ENCODE measurements at regions not wholly inside any gene's neighbourhood (a gene's known extent, or its start where the extent isn't known, plus 50 kb on each side); places are given as distances from the start of the nearest gene placed in this dataset.

- no peaks in the 10 kb centered on the region for H3K36me3 ChIP-seq (ENCODE audit: control insufficient read depth in 2 of 2, insufficient read depth in 2 of 2, low read length in 2 of 2)
- H3K9me3 ChIP-seq (ENCODE audit: control insufficient read depth in 2 of 2, low read length in 2 of 2), result no peaks in the 10 kb centered on the region
- no peak overlapping the region for H3K9ac ChIP-seq (ENCODE audit: low read length in 2 of 2)
- H3K27ac ChIP-seq (ENCODE audit: low read length), result no peak overlapping the region
- H3K4me1 ChIP-seq (ENCODE audit: control insufficient read depth, insufficient read depth, low read length), result no peaks in the 10 kb centered on the region
- no peaks in the 10 kb centered on the region for H3K27me3 ChIP-seq (ENCODE audit: control insufficient read depth in 1 of 2, insufficient read depth in 2 of 2, low read length in 2 of 2)
- H3K4me3 ChIP-seq (ENCODE audit: low read length in 2 of 2), result no peak overlapping the region
These were observed 421.8 kb downstream of the HNRNPD start for GRCh38 chr4:81951891-81952455.

- no peaks in the 10 kb centered on the region for H3K27me3 ChIP-seq (ENCODE audit: control insufficient read depth in 1 of 2, insufficient read depth in 2 of 2, low read length in 2 of 2)
- H3K36me3 ChIP-seq (ENCODE audit: control insufficient read depth in 2 of 2, insufficient read depth in 2 of 2, low read length in 2 of 2), result no peaks in the 10 kb centered on the region
- H3K4me3 ChIP-seq (ENCODE audit: low read length in 2 of 2), result no peak overlapping the region
- H3K9ac ChIP-seq (ENCODE audit: low read length in 2 of 2), result no peak overlapping the region
- H3K27ac ChIP-seq (ENCODE audit: low read length), result no peak overlapping the region
- no peaks in the 10 kb centered on the region for H3K9me3 ChIP-seq (ENCODE audit: control insufficient read depth in 2 of 2, low read length in 2 of 2)
- H3K4me1 ChIP-seq (ENCODE audit: control insufficient read depth, insufficient read depth, low read length), result no peaks in the 10 kb centered on the region
These were observed 426.8 kb downstream of the HNRNPD start for GRCh38 chr4:81946996-81947395.

DNA sequence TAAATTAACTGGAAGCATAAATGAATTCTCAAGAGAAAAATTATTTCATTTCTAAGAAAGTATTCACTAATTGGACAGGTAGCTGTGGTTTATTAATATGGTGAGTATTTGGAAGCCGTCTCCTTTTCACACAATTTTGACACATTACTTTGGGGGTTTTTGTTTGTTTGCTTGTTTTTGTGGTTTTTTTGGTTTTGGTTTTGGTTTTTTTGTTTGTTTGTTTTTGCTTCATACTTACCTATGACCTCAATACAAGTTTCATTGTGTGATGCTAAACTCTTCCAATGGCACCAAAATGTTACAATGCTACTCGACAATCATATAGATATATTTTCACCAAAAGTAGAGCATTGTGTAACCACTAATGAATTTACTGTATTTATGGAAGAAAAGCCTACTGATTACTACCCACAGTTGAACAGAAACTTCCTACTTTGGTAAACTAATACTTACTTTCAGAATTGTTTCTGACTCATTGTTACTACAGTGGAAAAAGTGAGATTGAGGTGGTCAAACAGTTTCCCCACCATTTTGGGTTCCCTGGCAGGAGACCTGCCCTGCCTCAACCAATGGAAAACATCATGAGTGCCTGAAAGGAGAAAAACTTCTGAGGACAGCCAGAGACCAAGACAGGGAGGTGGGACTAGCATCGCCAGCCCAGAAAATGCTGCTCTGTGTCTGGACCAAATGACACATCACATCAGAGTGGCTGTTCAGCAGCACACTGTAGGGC, 443.1 kb downstream of the HNRNPD start:
- Histone ChIP-seq H3K9me3 (ENCODE audit: control insufficient read depth in 2 of 2, low read length in 2 of 2) (no peaks in the 10 kb centered on the region), H3K27ac (ENCODE audit: low read length) (no peak overlapping the region), H3K9ac (ENCODE audit: low read length in 2 of 2) (no peak overlapping the region), H3K4me3 (ENCODE audit: low read length in 2 of 2) (no peak overlapping the region), H3K4me1 (ENCODE audit: control insufficient read depth, insufficient read depth, low read length) (no peaks in the 10 kb centered on the region), H3K36me3 (ENCODE audit: control insufficient read depth in 2 of 2, insufficient read depth in 2 of 2, low read length in 2 of 2) (no peaks in the 10 kb centered on the region), H3K27me3 (ENCODE audit: control insufficient read depth in 1 of 2, insufficient read depth in 2 of 2, low read length in 2 of 2) (no peaks in the 10 kb centered on the region)

DNA sequence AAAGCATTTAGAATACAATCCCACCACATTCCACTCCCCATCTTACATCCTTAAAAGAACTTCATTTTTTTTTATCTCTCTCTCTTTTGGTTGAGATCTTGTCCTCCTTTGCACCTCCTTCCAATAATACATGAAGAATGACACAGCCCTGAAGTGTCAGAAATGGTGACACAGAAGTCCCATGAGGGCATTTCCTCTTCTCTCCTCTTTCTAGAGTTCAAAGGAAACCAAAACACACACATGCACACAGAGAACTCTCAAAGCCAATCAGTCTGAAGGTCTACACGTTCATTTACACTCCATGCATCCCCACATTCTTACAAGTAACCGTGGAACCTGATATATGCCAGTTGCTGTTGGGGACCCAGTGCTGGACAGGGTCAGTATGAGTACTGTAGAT, 450.7 kb downstream of the HNRNPD start:
- Histone ChIP-seq H3K9ac (ENCODE audit: low read length in 2 of 2) (no peak overlapping the region), H3K36me3 (ENCODE audit: control insufficient read depth in 2 of 2, insufficient read depth in 2 of 2, low read length in 2 of 2) (no peaks in the 10 kb centered on the region), H3K27me3 (ENCODE audit: control insufficient read depth in 1 of 2, insufficient read depth in 2 of 2, low read length in 2 of 2) (no peaks in the 10 kb centered on the region), H3K27ac (ENCODE audit: low read length) (no peak overlapping the region), H3K9me3 (ENCODE audit: control insufficient read depth in 2 of 2, low read length in 2 of 2) (no peaks in the 10 kb centered on the region), H3K4me1 (ENCODE audit: control insufficient read depth, insufficient read depth, low read length) (no peaks in the 10 kb centered on the region), H3K4me3 (ENCODE audit: low read length in 2 of 2) (no peak overlapping the region)

DNA sequence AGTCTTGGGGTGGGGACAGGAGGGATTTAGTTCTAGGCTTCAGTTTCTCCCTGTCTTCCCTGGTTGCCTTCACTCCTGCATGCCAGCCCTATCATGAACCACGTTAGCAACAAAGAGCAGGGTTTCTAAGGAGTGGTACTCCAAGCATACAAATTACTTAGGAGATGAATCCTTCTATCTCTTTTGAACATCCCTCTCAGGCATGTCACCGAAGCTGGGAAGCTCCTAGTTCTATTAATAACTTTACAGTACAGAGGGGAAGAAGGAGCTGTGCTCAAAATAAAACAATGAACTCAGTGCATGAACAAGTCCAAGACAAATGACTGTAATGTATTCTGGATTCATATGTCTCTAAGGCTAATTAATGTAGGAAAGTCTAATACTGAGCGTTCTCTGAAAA, 450.6 kb upstream of the RASGEF1B start:
- Histone ChIP-seq H3K4me1 (ENCODE audit: control insufficient read depth, insufficient read depth, low read length) (no peaks in the 10 kb centered on the region), H3K9ac (ENCODE audit: low read length in 2 of 2) (no peak overlapping the region), H3K9me3 (ENCODE audit: control insufficient read depth in 2 of 2, low read length in 2 of 2) (no peaks in the 10 kb centered on the region), H3K27ac (ENCODE audit: low read length) (no peak overlapping the region), H3K36me3 (ENCODE audit: control insufficient read depth in 2 of 2, insufficient read depth in 2 of 2, low read length in 2 of 2) (no peaks in the 10 kb centered on the region), H3K4me3 (ENCODE audit: low read length in 2 of 2) (no peak overlapping the region), H3K27me3 (ENCODE audit: control insufficient read depth in 1 of 2, insufficient read depth in 2 of 2, low read length in 2 of 2) (no peaks in the 10 kb centered on the region)

- Histone ChIP-seq H3K9ac (ENCODE audit: low read length in 2 of 2) (no peak overlapping the region), H3K27me3 (ENCODE audit: control insufficient read depth in 1 of 2, insufficient read depth in 2 of 2, low read length in 2 of 2) (no peaks in the 10 kb centered on the region), H3K4me1 (ENCODE audit: control insufficient read depth, insufficient read depth, low read length) (no peaks in the 10 kb centered on the region), H3K4me3 (ENCODE audit: low read length in 2 of 2) (no peak overlapping the region), H3K9me3 (ENCODE audit: control insufficient read depth in 2 of 2, low read length in 2 of 2) (no peaks in the 10 kb centered on the region), H3K36me3 (ENCODE audit: control insufficient read depth in 2 of 2, insufficient read depth in 2 of 2, low read length in 2 of 2) (no peaks in the 10 kb centered on the region), H3K27ac (ENCODE audit: low read length) (no peak overlapping the region)
These were observed 450.0 kb upstream of the RASGEF1B start for GRCh38 chr4:81921751-81922159.

DNA sequence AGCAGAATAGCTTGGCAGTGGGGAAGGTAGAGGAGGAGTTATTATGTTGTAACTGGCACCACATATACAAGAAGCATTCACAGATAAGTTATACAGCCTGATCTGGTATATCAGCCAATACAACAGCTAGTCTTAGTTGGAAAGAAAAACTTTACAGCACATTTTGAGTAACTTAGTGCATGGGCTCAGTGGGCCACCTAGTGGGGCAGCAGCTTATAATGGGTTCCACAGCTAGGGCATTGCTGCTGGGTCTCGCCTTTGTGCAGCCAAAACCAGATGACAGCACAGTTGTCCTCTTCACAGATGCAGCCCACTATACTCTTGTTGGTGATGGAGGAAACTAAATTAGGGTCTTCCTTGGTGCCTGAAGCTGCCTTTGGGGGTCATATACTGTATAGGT, 448.1 kb upstream of the RASGEF1B start:
- no peak overlapping the region for H3K9ac ChIP-seq (ENCODE audit: low read length in 2 of 2)

DNA sequence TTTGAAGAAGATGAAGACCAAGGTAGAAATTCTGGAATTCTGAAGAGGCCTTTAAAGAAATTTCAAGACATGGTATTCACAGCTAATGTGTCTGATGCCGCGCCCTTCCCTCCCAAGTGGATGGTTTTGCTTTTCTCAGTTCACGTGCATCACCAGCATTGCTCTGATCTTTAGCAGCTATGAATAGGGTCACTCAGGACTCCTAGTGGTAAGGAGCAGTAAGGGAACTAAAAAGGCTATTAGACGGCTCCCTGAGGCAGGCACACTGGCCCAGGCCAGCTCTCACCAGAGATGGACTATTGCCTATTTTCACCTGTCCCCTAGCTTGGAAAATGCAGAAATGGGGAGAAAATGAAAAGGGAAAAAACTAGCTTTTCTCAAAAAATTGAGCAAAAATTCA, 447.5 kb upstream of the RASGEF1B start:
- no peaks in the 10 kb centered on the region for H3K36me3 ChIP-seq (ENCODE audit: control insufficient read depth in 2 of 2, insufficient read depth in 2 of 2, low read length in 2 of 2)
- no peak overlapping the region for H3K27ac ChIP-seq (ENCODE audit: low read length)
- H3K27me3 ChIP-seq (ENCODE audit: control insufficient read depth in 1 of 2, insufficient read depth in 2 of 2, low read length in 2 of 2), result peaks cover 0 to under 1% of the 10 kb centered on the region in 2 donors
- no peaks in the 10 kb centered on the region for H3K4me1 ChIP-seq (ENCODE audit: control insufficient read depth, insufficient read depth, low read length)
- no peak overlapping the region for H3K4me3 ChIP-seq (ENCODE audit: low read length in 2 of 2)
- no peak overlapping the region for H3K9ac ChIP-seq (ENCODE audit: low read length in 2 of 2)
- H3K9me3 ChIP-seq (ENCODE audit: control insufficient read depth in 2 of 2, low read length in 2 of 2), result no peaks in the 10 kb centered on the region

More for the DNA sequence above, 448.1 kb upstream of the RASGEF1B start:
- Histone ChIP-seq H3K27me3 (ENCODE audit: control insufficient read depth in 1 of 2, insufficient read depth in 2 of 2, low read length in 2 of 2) (no peaks in the 10 kb centered on the region), H3K4me3 (ENCODE audit: low read length in 2 of 2) (no peak overlapping the region), H3K4me1 (ENCODE audit: control insufficient read depth, insufficient read depth, low read length) (no peaks in the 10 kb centered on the region), H3K36me3 (ENCODE audit: control insufficient read depth in 2 of 2, insufficient read depth in 2 of 2, low read length in 2 of 2) (no peaks in the 10 kb centered on the region), H3K27ac (ENCODE audit: low read length) (no peak overlapping the region), H3K9me3 (ENCODE audit: control insufficient read depth in 2 of 2, low read length in 2 of 2) (no peaks in the 10 kb centered on the region)

GRCh38 chr4:81915430-81915829, 443.7 kb upstream of the RASGEF1B start:
- no peak overlapping the region for H3K4me3 ChIP-seq (ENCODE audit: low read length in 2 of 2)
- no peaks in the 10 kb centered on the region for H3K36me3 ChIP-seq (ENCODE audit: control insufficient read depth in 2 of 2, insufficient read depth in 2 of 2, low read length in 2 of 2)
- no peak overlapping the region for H3K9ac ChIP-seq (ENCODE audit: low read length in 2 of 2)
- no peaks in the 10 kb centered on the region for H3K9me3 ChIP-seq (ENCODE audit: control insufficient read depth in 2 of 2, low read length in 2 of 2)
- H3K4me1 ChIP-seq (ENCODE audit: control insufficient read depth, insufficient read depth, low read length), result no peaks in the 10 kb centered on the region
- H3K27me3 ChIP-seq (ENCODE audit: control insufficient read depth in 1 of 2, insufficient read depth in 2 of 2, low read length in 2 of 2), result peaks cover 0 to 2% of the 10 kb centered on the region in 2 donors
- no peak overlapping the region for H3K27ac ChIP-seq (ENCODE audit: low read length)

DNA sequence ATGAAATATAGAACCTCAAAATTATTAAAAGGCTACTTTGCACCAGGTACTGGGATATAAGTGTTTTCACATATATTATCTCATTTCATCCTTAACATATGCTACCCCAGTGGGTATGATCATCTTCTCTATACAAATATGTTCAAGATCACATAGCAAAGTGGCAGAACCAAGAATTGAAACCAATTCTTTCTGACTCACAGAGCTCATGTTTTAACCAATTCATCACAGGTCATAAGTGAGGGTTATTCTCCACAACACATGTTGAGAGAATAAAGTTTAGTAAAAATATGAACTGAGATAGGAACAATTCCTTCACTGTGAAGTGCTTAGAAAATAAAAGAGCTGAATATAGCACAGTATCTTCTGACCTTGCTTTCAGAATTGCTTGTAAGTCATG, 442.9 kb upstream of the RASGEF1B start:
- no peak overlapping the region for H3K27ac ChIP-seq (ENCODE audit: low read length)
- H3K4me3 ChIP-seq (ENCODE audit: low read length in 2 of 2), result no peak overlapping the region
- no peaks in the 10 kb centered on the region for H3K36me3 ChIP-seq (ENCODE audit: control insufficient read depth in 2 of 2, insufficient read depth in 2 of 2, low read length in 2 of 2)
- H3K9me3 ChIP-seq (ENCODE audit: control insufficient read depth in 2 of 2, low read length in 2 of 2), result no peaks in the 10 kb centered on the region
- peaks cover 0 to 2% of the 10 kb centered on the region in 2 donors for H3K27me3 ChIP-seq (ENCODE audit: control insufficient read depth in 1 of 2, insufficient read depth in 2 of 2, low read length in 2 of 2)
- no peak overlapping the region for H3K9ac ChIP-seq (ENCODE audit: low read length in 2 of 2)
- no peaks in the 10 kb centered on the region for H3K4me1 ChIP-seq (ENCODE audit: control insufficient read depth, insufficient read depth, low read length)

DNA sequence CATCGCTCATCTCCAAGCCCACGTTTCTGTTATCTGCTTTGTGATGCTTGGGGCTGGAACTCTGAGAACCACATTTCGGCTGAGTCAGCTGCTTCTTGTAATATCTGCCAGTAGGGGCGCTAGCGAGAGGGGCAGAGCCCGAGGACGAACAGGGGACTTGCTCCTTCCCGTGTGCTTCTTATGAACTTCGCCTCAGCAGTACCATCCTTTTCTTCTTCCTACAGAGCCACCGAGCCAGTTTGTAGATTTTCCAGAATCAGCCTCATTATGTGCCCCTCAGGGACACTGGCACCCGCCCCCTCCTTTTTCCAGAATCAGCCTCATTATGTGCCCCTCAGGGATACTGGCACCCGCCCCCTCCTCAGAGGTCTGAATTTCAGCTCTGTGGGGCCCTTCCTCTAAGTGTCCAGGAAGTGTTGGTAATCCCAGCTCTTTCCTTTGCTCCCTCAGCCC, 441.7 kb upstream of the RASGEF1B start:
- Histone ChIP-seq H3K27me3 (ENCODE audit: control insufficient read depth in 1 of 2, insufficient read depth in 2 of 2, low read length in 2 of 2) (peaks cover 0 to 2% of the 10 kb centered on the region in 2 donors), H3K9ac (ENCODE audit: low read length in 2 of 2) (no peak overlapping the region), H3K36me3 (ENCODE audit: control insufficient read depth in 2 of 2, insufficient read depth in 2 of 2, low read length in 2 of 2) (no peaks in the 10 kb centered on the region), H3K9me3 (ENCODE audit: control insufficient read depth in 2 of 2, low read length in 2 of 2) (no peaks in the 10 kb centered on the region), H3K4me3 (ENCODE audit: low read length in 2 of 2) (no peak overlapping the region), H3K27ac (ENCODE audit: low read length) (no peak overlapping the region), H3K4me1 (ENCODE audit: control insufficient read depth, insufficient read depth, low read length) (no peaks in the 10 kb centered on the region)

All from stomach smooth muscle (tissue), 2 donors.